Panc1 (cell line): ENCODE measurements at regions not wholly inside any gene's neighbourhood (a gene's known extent, or its start where the extent isn't known, plus 50 kb on each side); places are given as distances from the start of the nearest gene placed in this dataset.

Experiments
- ATAC-seq: fragments of 200-7000 bp; cut with Tn5 transposase; 2 replicates; pipeline ENCODE4 v1.9.1; 2020; ENCODE audit warnings: mild to moderate bottlenecking, moderate library complexity
- BruUV-seq: library from RNA; stranded (reverse); fragments of 400-500 nt; replicated peaks from 2 replicates; lab custom pipeline; 2021; lab: Mats Ljungman, UMichigan
- CTCF ChIA-PET: fragments of 300-600 bp; sonication (Branson Sonifier 250); formaldehyde crosslinking; loops from one replicate; lab custom pipeline; 2022; ENCODE audit warnings: antibody characterized with exemption; lab: Charles Lee
- POLR2A ChIA-PET: fragments of 300-600 bp; sonication (Branson Sonifier 250); formaldehyde crosslinking; loops from one replicate; lab custom pipeline; 2022; ENCODE audit warnings: antibody characterized with exemption; lab: Charles Lee
- DNase-seq: peaks from one replicate; pipeline ENCODE4 v3.0.0-alpha.2; 2010; ENCODE audit warnings: low read depth, low spot score
- H3K27ac ChIP-seq: 2 replicates; pipeline ENCODE4 v1.5.1; 2011; ENCODE audit warnings: mild to moderate bottlenecking, low read length, inconsistent platforms
- H3K27me3 ChIP-seq: fragments of 200-500 bp; sonication (Bioruptor generic); 2 replicates; pipeline ENCODE4 v1.6.0; 2014; ENCODE audit warnings: low read length, inconsistent platforms; ENCODE audit not compliant: control insufficient read depth, insufficient read depth
- H3K36me3 ChIP-seq: fragments of 200-500 bp; sonication (Bioruptor generic); 2 replicates; pipeline ENCODE4 v1.5.1; 2014; ENCODE audit warnings: inconsistent platforms, mild to moderate bottlenecking, low read length, moderate library complexity; ENCODE audit not compliant: control insufficient read depth, insufficient read depth
- H3K4me1 ChIP-seq: 2 replicates; pipeline ENCODE4 v1.5.1; 2011; ENCODE audit warnings: inconsistent platforms, mild to moderate bottlenecking, low read length, moderate library complexity; ENCODE audit not compliant: control insufficient read depth, insufficient read depth
- H3K4me3 ChIP-seq, 2 experiments: 2 replicates each; pipeline ENCODE4 v1.5.1; 2011 to 2012; ENCODE audit warnings: low read depth in 2 of 2, low read length in 2 of 2, mild to moderate bottlenecking in 2 of 2, inconsistent platforms in 1 of 2, moderate library complexity in 1 of 2
- H3K9me3 ChIP-seq: fragments of 200-500 bp; sonication (Bioruptor generic); 2 replicates; pipeline ENCODE4 v1.5.1; 2014; ENCODE audit warnings: low read depth, mild to moderate bottlenecking, inconsistent platforms, low read length, moderate library complexity; ENCODE audit not compliant: control insufficient read depth, insufficient read depth
- REST ChIP-seq, 2 experiments: IDR thresholded peaks; 2 replicates each; pipeline ENCODE4 v1.6.1; 2011 to 2012; ENCODE audit warnings: low read depth in 2 of 2, control low read depth in 1 of 2, low read length in 1 of 2, mild to moderate bottlenecking in 1 of 2, moderate library complexity in 1 of 2; ENCODE audit not compliant: insufficient read depth in 1 of 2
- SIN3A ChIP-seq: IDR thresholded peaks from 2 replicates; pipeline ENCODE4 v1.6.1; 2012; ENCODE audit warnings: low read depth, mild to moderate bottlenecking, low read length, moderate library complexity, borderline replicate concordance; ENCODE audit not compliant: insufficient read depth
- TCF7L2 ChIP-seq: IDR thresholded peaks from 2 replicates; pipeline ENCODE4 v1.6.1; 2011; ENCODE audit warnings: mild to moderate bottlenecking, low read depth, low read length, inconsistent platforms
- in situ Hi-C: cut with HindIII; loops from 2 replicates; pipeline ENCODE4 v1.10.0; 2016; ENCODE audit warnings: low sequenced_read_pairs, low pct_unique_long_range_greater_than_20kb
- intact Hi-C: fragments of 100-400 bp; cut with micrococcal nuclease; formaldehyde crosslinking; loops from one replicate; pipeline ENCODE4 v1.10.0; 2022; ENCODE audit not compliant: unreplicated experiment
- TF ChIP-seq, protein P1 (sequence below): fragments of 450-650 bp; IDR thresholded peaks from 2 replicates; pipeline ENCODE4 v1.5.1; 2017; ENCODE audit warnings: mild to moderate bottlenecking

GRCh38 chr7:19988860-19989259 is 215.4 kb upstream of the TMEM196 start:
- no peak for ATAC-seq
- in situ Hi-C loops (no loop called here), intact Hi-C loops (no loop called here)

DNA sequence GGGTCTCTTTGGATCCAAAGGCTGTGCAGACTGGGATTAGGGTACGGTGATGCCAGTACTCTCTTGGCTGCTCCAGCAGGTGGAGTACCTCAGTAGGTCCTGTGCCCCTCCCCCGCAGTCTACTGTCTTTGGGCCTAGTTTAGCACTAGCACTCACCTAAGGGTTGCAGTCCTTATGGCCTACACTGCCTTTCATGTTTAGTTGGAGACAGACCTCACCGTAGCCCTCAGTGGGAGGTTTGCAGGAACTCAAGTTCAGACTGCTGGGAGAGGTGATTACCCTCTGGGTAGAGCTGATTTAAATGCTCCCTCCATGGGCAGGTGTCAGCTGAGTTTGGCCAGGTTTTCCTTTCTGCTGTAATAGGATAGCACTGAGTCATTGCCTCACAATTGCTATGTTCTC is 210.8 kb upstream of the TMEM196 start:
- no peaks in the 10 kb centered on the region for H3K36me3 ChIP-seq
- no peak for ATAC-seq
- H3K9me3 ChIP-seq, result peaks cover 5% of the 10 kb centered on the region; the same call in 1 of the 2 replicates
- DNase-seq, result no peak
- no peaks in the 10 kb centered on the region for H3K27me3 ChIP-seq
- ChIA-PET POLR2A (no interaction called here), CTCF (no interaction called here)
- H3K4me1 ChIP-seq, result no peaks in the 10 kb centered on the region
- intact Hi-C loops, result no loop called here
- no TSS peak for BruUV-seq
- in situ Hi-C loops, result no loop called here
- H3K27ac ChIP-seq, result no peak overlapping the region
- TF ChIP-seq TCF7L2, result no peak
- no peak for TF ChIP-seq REST (IDR thresholded peaks at IDR 0.05; ENCODE audit: insufficient read depth in 1 of 2, low read depth in 2 of 2, low read length in 1 of 2)
- TF ChIP-seq, protein P1, sequence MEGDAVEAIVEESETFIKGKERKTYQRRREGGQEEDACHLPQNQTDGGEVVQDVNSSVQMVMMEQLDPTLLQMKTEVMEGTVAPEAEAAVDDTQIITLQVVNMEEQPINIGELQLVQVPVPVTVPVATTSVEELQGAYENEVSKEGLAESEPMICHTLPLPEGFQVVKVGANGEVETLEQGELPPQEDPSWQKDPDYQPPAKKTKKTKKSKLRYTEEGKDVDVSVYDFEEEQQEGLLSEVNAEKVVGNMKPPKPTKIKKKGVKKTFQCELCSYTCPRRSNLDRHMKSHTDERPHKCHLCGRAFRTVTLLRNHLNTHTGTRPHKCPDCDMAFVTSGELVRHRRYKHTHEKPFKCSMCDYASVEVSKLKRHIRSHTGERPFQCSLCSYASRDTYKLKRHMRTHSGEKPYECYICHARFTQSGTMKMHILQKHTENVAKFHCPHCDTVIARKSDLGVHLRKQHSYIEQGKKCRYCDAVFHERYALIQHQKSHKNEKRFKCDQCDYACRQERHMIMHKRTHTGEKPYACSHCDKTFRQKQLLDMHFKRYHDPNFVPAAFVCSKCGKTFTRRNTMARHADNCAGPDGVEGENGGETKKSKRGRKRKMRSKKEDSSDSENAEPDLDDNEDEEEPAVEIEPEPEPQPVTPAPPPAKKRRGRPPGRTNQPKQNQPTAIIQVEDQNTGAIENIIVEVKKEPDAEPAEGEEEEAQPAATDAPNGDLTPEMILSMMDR, result no peak
- H3K4me3 ChIP-seq, result no peak overlapping the region

More at GRCh38 chr7:19988860-19989259, 215.4 kb upstream of the TMEM196 start:
- no TSS peak for BruUV-seq
- Histone ChIP-seq H3K27me3 (no peaks in the 10 kb centered on the region), H3K4me1 (no peaks in the 10 kb centered on the region), H3K9me3 (peaks cover 6% of the 10 kb centered on the region; the same call in 1 of the 2 replicates), H3K27ac (no peak overlapping the region), H3K4me3 (no peak overlapping the region), H3K36me3 (no peaks in the 10 kb centered on the region)
- ChIA-PET POLR2A (no interaction called here), CTCF (no interaction called here)
- TF ChIP-seq SIN3A (no peak), REST (IDR thresholded peaks at IDR 0.05; ENCODE audit: insufficient read depth in 1 of 2, low read depth in 2 of 2, low read length in 1 of 2) (no peak)
- TF ChIP-seq, protein P1, result no peak
- no peak for DNase-seq
